Uterus (tissue), 2 donors: ENCODE measurements at regions not wholly inside any gene's neighbourhood (a gene's known extent, or its start where the extent isn't known, plus 50 kb on each side); places are given as distances from the start of the nearest gene placed in this dataset.

Experiments
- CTCF ChIP-seq, 4 experiments: fragments of 200-600 bp in 2 of 4; fragments of 450-650 bp in 2 of 4; sonication (generic) in 2 of 4; IDR thresholded peaks; one replicate each; pipeline ENCODE4 v1.5.1; 2016 to 2019; ENCODE audit warnings: antibody characterized with exemption in 4 of 4, mild to moderate bottlenecking in 2 of 4, moderate library complexity in 1 of 4
- POLR2A ChIP-seq, 2 donors: fragments of 450-650 bp; IDR thresholded peaks; one replicate each; pipeline ENCODE4 v1.6.1; 2016; ENCODE audit warnings: antibody characterized with exemption in 2 of 2, mild to moderate bottlenecking in 1 of 2, moderate library complexity in 1 of 2

- TF ChIP-seq POLR2A (IDR thresholded peaks at IDR 0.05), result no peak
- TF ChIP-seq CTCF (IDR thresholded peaks at IDR 0.05), result no peak
Observed at GRCh38 chr3:197420115-197420514, 121.7 kb upstream of the DLG1 start.
